Fibroblast of pulmonary artery (primary cell): ENCODE measurements at regions not wholly inside any gene's neighbourhood (a gene's known extent, or its start where the extent isn't known, plus 50 kb on each side); places are given as distances from the start of the nearest gene placed in this dataset.

Experiments
- DNase-seq: peaks from one replicate; pipeline ENCODE4 v3.0.0-alpha.2; 2010; ENCODE audit warnings: low read depth
- H3K4me3 ChIP-seq: replicated peaks from 2 replicates; pipeline ENCODE4 v1.5.1; 2011; ENCODE audit warnings: low read depth, mild to moderate bottlenecking, control low read depth, low read length, moderate library complexity
- CTCF ChIP-seq: IDR thresholded peaks from 2 replicates; pipeline ENCODE4 v1.5.1; 2011; ENCODE audit warnings: mild to moderate bottlenecking, control low read depth, low read length, inconsistent platforms; ENCODE audit errors: missing control alignments

- no peak overlapping the region for H3K4me3 ChIP-seq
- peak; percentile 54 for TF ChIP-seq CTCF
- DNase-seq = peak; percentile 69
Observed at GRCh38 chr3:35946121-35946853, 307.0 kb downstream of the ARPP21 start.

GRCh38 chr3:35946854-35947515, 307.7 kb downstream of the ARPP21 start:
- no peak for DNase-seq
- no peak overlapping the region for H3K4me3 ChIP-seq
- TF ChIP-seq CTCF = no peak

GRCh38 chr3:35950021-35950420, 310.7 kb downstream of the ARPP21 start:
- TF ChIP-seq CTCF = no peak
- H3K4me3 ChIP-seq = no peak overlapping the region
- DNase-seq = no peak

GRCh38 chr3:35954413-35954812, 315.1 kb downstream of the ARPP21 start:
- DNase-seq = no peak
- TF ChIP-seq CTCF = no peak
- no peak overlapping the region for H3K4me3 ChIP-seq

- no peak overlapping the region for H3K4me3 ChIP-seq
- TF ChIP-seq CTCF = peak; percentile 73
- DNase-seq = peak; percentile 70
Observed at GRCh38 chr3:35965908-35966307, 326.6 kb downstream of the ARPP21 start.

GRCh38 chr3:35966629-35967464, 327.5 kb downstream of the ARPP21 start:
- no peak overlapping the region for H3K4me3 ChIP-seq
- TF ChIP-seq CTCF = no peak
- DNase-seq = no peak
